HL-60 (cell line): ENCODE measurements at regions not wholly inside any gene's neighbourhood (a gene's known extent, or its start where the extent isn't known, plus 50 kb on each side); places are given as distances from the start of the nearest gene placed in this dataset.

ENCODE experiments used
- DNase-seq, 2 experiments: peaks; one replicate each; pipeline ENCODE4 v3.0.0-alpha.2; 2010 to 2020; ENCODE audit warnings: low read depth in 1 of 2, low spot score in 1 of 2
- H3K27ac ChIP-seq: fragments of 250-450 bp; sonication (Bioruptor Pico); replicated peaks from 2 replicates; pipeline ENCODE4 v1.5.1; 2020; ENCODE audit warnings: mild to moderate bottlenecking, moderate library complexity
- H3K27me3 ChIP-seq: fragments of 250-450 bp; sonication (Bioruptor Pico); 2 replicates; pipeline ENCODE4 v1.5.1; 2021; ENCODE audit warnings: mild to moderate bottlenecking, moderate library complexity; ENCODE audit not compliant: insufficient read depth, poor library complexity, severe bottlenecking
- H3K4me3 ChIP-seq: replicated peaks from 2 replicates; pipeline ENCODE4 v1.5.1; 2011; ENCODE audit warnings: mild to moderate bottlenecking, control low read depth, low read length; ENCODE audit not compliant: insufficient read depth
- CTCF ChIP-seq: IDR thresholded peaks from one replicate; pipeline ENCODE4 v1.5.1; 2011; ENCODE audit warnings: low read length, control low read depth, inconsistent platforms; ENCODE audit not compliant: insufficient read depth
- GABPA ChIP-seq: IDR thresholded peaks from 2 replicates; pipeline ENCODE4 v1.6.1; 2012; ENCODE audit warnings: low read depth
- POLR2AphosphoS5 ChIP-seq: IDR thresholded peaks from 2 replicates; pipeline ENCODE4 v1.6.1; 2012; ENCODE audit warnings: low read depth
- REST ChIP-seq: IDR thresholded peaks from 2 replicates; pipeline ENCODE4 v1.6.1; 2012; ENCODE audit warnings: low read depth; ENCODE audit not compliant: insufficient replicate concordance
- SPI1 ChIP-seq: IDR thresholded peaks from 2 replicates; pipeline ENCODE4 v1.6.1; 2012; ENCODE audit warnings: low read depth, mild to moderate bottlenecking, borderline replicate concordance

GRCh38 chr7:32248522-32248921 is 178.3 kb upstream of the PDE1C start:
- no peak overlapping the region for H3K27ac ChIP-seq
- H3K4me3 ChIP-seq = no peak overlapping the region
- TF ChIP-seq CTCF (no peak), GABPA (no peak), SPI1 (no peak), REST (no peak), POLR2AphosphoS5 (no peak)
- H3K27me3 ChIP-seq = peaks cover 2% of the 10 kb centered on the region
- no peak for DNase-seq

GRCh38 chr7:32244806-32245345 is 174.7 kb upstream of the PDE1C start:
- Histone ChIP-seq H3K4me3 (no peak overlapping the region), H3K27ac (no peak overlapping the region), H3K27me3 (peaks cover 3% of the 10 kb centered on the region)
- TF ChIP-seq REST (no peak), CTCF (no peak), GABPA (no peak), SPI1 (no peak), POLR2AphosphoS5 (no peak)
- DNase-seq = no peak

GRCh38 chr7:32243687-32244290 is 173.6 kb upstream of the PDE1C start:
- no peak for TF ChIP-seq CTCF
- no peak for TF ChIP-seq REST
- no peak for TF ChIP-seq GABPA
- TF ChIP-seq SPI1 = no peak
- no peak for TF ChIP-seq POLR2AphosphoS5
- no peak for DNase-seq
- H3K27me3 ChIP-seq = peaks cover 2% of the 10 kb centered on the region
- no peak overlapping the region for H3K4me3 ChIP-seq
- no peak overlapping the region for H3K27ac ChIP-seq
